WTC11 (cell line): ENCODE measurements at regions not wholly inside any gene's neighbourhood (a gene's known extent, or its start where the extent isn't known, plus 50 kb on each side); places are given as distances from the start of the nearest gene placed in this dataset.

ENCODE experiments used
- ATAC-seq: fragments of 200-7000 bp; cut with Tn5 transposase; 2 replicates; pipeline ENCODE4 v1.10.0; 2021; ENCODE audit warnings: mild to moderate bottlenecking, moderate library complexity
- CTCF ChIA-PET: fragments of 300-600 bp; sonication (Branson Sonifier 250); formaldehyde crosslinking; loops from one replicate; lab custom pipeline; 2021; ENCODE audit warnings: antibody characterized with exemption; lab: Charles Lee
- POLR2A ChIA-PET: fragments of 350-600 bp; sonication (Branson Sonifier 250); formaldehyde crosslinking; loops from one replicate; lab custom pipeline; 2021; ENCODE audit warnings: antibody characterized with exemption; lab: Charles Lee
- DNase-seq: peaks from one replicate; pipeline ENCODE4 v3.0.0; 2021; ENCODE audit warnings: low spot score
- H3K27ac Mint-ChIP-seq: 2 replicates; pipeline ENCODE4 v1.8.0; 2021; ENCODE audit warnings: mixed read lengths
- H3K27me3 Mint-ChIP-seq: 2 replicates; pipeline ENCODE4 v1.8.0; 2021; ENCODE audit warnings: low read depth, mild to moderate bottlenecking, moderate library complexity, mixed read lengths
- H3K36me3 Mint-ChIP-seq: 2 replicates; pipeline ENCODE4 v1.8.0; 2021; ENCODE audit warnings: mixed read lengths
- H3K4me1 Mint-ChIP-seq: 2 replicates; pipeline ENCODE4 v1.8.0; 2022; ENCODE audit warnings: mixed read lengths
- H3K4me3 Mint-ChIP-seq: 2 replicates; pipeline ENCODE4 v1.8.0; 2021; ENCODE audit warnings: mild to moderate bottlenecking, moderate library complexity, mixed read lengths
- H3K9me3 Mint-ChIP-seq: 2 replicates; pipeline ENCODE4 v1.8.0; 2021; ENCODE audit warnings: mixed read lengths
- ATF1 ChIP-seq: sonication (generic); formaldehyde crosslinking; IDR thresholded peaks from 2 replicates; pipeline ENCODE4 v1.8.1; 2023; ENCODE audit warnings: mild to moderate bottlenecking, moderate library complexity, missing genetic modification reagents
- ATF2 ChIP-seq: sonication (generic); formaldehyde crosslinking; IDR thresholded peaks from 2 replicates; pipeline ENCODE4 v1.8.1; 2022; ENCODE audit warnings: low read depth, missing genetic modification reagents, borderline replicate concordance
- CBFB ChIP-seq: sonication (generic); formaldehyde crosslinking; IDR thresholded peaks from 2 replicates; pipeline ENCODE4 v1.8.1; 2022; ENCODE audit warnings: mild to moderate bottlenecking, low read depth, missing genetic modification reagents
- CREB1 ChIP-seq: sonication (generic); formaldehyde crosslinking; IDR thresholded peaks from 2 replicates; pipeline ENCODE4 v1.8.0; 2023; ENCODE audit warnings: mild to moderate bottlenecking, missing genetic modification reagents
- CREM ChIP-seq: sonication (generic); formaldehyde crosslinking; IDR thresholded peaks from 2 replicates; pipeline ENCODE4 v1.8.1; 2022; ENCODE audit warnings: mild to moderate bottlenecking, missing genetic modification reagents, moderate library complexity
- E2F1 ChIP-seq: sonication (generic); formaldehyde crosslinking; IDR thresholded peaks from 2 replicates; pipeline ENCODE4 v1.8.0; 2022; ENCODE audit warnings: mild to moderate bottlenecking, missing genetic modification reagents
- ESRRA ChIP-seq: sonication (generic); formaldehyde crosslinking; IDR thresholded peaks from 2 replicates; pipeline ENCODE4 v1.8.1; 2022; ENCODE audit warnings: mild to moderate bottlenecking, missing genetic modification reagents, borderline replicate concordance
- ETV6 ChIP-seq: sonication (generic); formaldehyde crosslinking; IDR thresholded peaks from 2 replicates; pipeline ENCODE4 v1.8.1; 2022; ENCODE audit warnings: mild to moderate bottlenecking, missing genetic modification reagents
- JAZF1 ChIP-seq: fragments of 250-450 bp; sonication (Bioruptor Pico); IDR thresholded peaks from 2 replicates; pipeline ENCODE4 v1.9.0; 2021; ENCODE audit warnings: moderate library complexity, mild to moderate bottlenecking, inconsistent platforms
- JUN ChIP-seq: sonication (generic); formaldehyde crosslinking; IDR thresholded peaks from 2 replicates; pipeline ENCODE4 v1.8.0; 2023; ENCODE audit warnings: mild to moderate bottlenecking, missing genetic modification reagents
- MLX ChIP-seq: sonication (generic); formaldehyde crosslinking; IDR thresholded peaks from 2 replicates; pipeline ENCODE4 v1.8.1; 2023; ENCODE audit warnings: mild to moderate bottlenecking, missing genetic modification reagents, moderate library complexity
- NFE2L1 ChIP-seq: sonication (generic); formaldehyde crosslinking; IDR thresholded peaks from 2 replicates; pipeline ENCODE4 v1.8.1; 2023; ENCODE audit warnings: missing genetic modification reagents
- SP1 ChIP-seq: sonication (generic); formaldehyde crosslinking; conservative IDR thresholded peaks from 2 replicates; pipeline ENCODE4 v1.8.1; 2022; ENCODE audit warnings: missing genetic modification reagents
- ZBTB21 ChIP-seq: sonication (generic); formaldehyde crosslinking; IDR thresholded peaks from 2 replicates; pipeline ENCODE4 v1.8.1; 2023; ENCODE audit warnings: mild to moderate bottlenecking, missing genetic modification reagents, borderline replicate concordance
- ZBTB43 ChIP-seq: sonication (generic); formaldehyde crosslinking; IDR thresholded peaks from 2 replicates; pipeline ENCODE4 v1.8.1; 2023; ENCODE audit warnings: mild to moderate bottlenecking, missing genetic modification reagents
- ZNF396 ChIP-seq: fragments of 250-450 bp; sonication (Bioruptor Pico); IDR thresholded peaks from 2 replicates; pipeline ENCODE4 v1.8.0; 2021; ENCODE audit warnings: mild to moderate bottlenecking, moderate library complexity, borderline replicate concordance
- ZNF423 ChIP-seq: fragments of 250-450 bp; sonication (Bioruptor Pico); IDR thresholded peaks from 2 replicates; pipeline ENCODE4 v2.1.2; 2022; ENCODE audit warnings: mild to moderate bottlenecking, moderate library complexity
- ZNF425 ChIP-seq: fragments of 250-450 bp; sonication (Bioruptor Pico); conservative IDR thresholded peaks from 2 replicates; pipeline ENCODE4 v1.9.0; 2021; ENCODE audit warnings: mild to moderate bottlenecking

- H3K27me3 Mint-ChIP-seq, result peaks cover 11% of the 10 kb centered on the region
- TF ChIP-seq CBFB, result no peak
- CTCF ChIA-PET, result no interaction called here
- H3K4me1 Mint-ChIP-seq, result peaks cover 48% of the 10 kb centered on the region
- no peaks in the 10 kb centered on the region for H3K36me3 Mint-ChIP-seq
- H3K27ac Mint-ChIP-seq, result no peak overlapping the region
- POLR2A ChIA-PET, result interaction anchor here (0.7 kb wide), 1 partner anchor 152 kb away, joined by 6 read pairs; no protein-coding TSS in a partner anchor
- no peak for DNase-seq
- H3K4me3 Mint-ChIP-seq, result no peak overlapping the region
- peaks cover 18% of the 10 kb centered on the region for H3K9me3 Mint-ChIP-seq
- no peak for ATAC-seq
Observed at GRCh38 chr10:78170026-78170475, 136.4 kb downstream of the RPS24 start.

GRCh38 chr10:78171633-78172400, 138.2 kb downstream of the RPS24 start:
- H3K27ac Mint-ChIP-seq, result peak overlapping the region; percentile 74; the same call in 1 of the 2 replicates
- CTCF ChIA-PET, result interaction anchor here (0.6 to 1.3 kb wide), 2 partner anchors 124 to 1296 kb away, joined by 3 to 6 read pairs; no protein-coding TSS in a partner anchor
- H3K36me3 Mint-ChIP-seq, result no peaks in the 10 kb centered on the region
- TF ChIP-seq ZNF423 (CRISPR knock-in tag) (0 out of 2 replicates have a peak, but pooled peaks have one; percentile 23), SP1 (CRISPR knock-in tag) (peak; percentile 39; the same call in 1 of the 2 replicates), E2F1 (CRISPR knock-in tag) (no peak), CREM (CRISPR knock-in tag) (no peak), MLX (CRISPR knock-in tag) (no peak), ZNF396 (CRISPR knock-in tag) (no peak), ATF2 (CRISPR knock-in tag) (no peak), ZBTB43 (CRISPR knock-in tag) (no peak), JUN (CRISPR knock-in tag) (no peak), ESRRA (CRISPR knock-in tag) (no peak), ZBTB21 (CRISPR knock-in tag) (no peak), NFE2L1 (CRISPR knock-in tag) (no peak), JAZF1 (CRISPR knock-in tag) (no peak), CREB1 (no peak), ZNF425 (no peak), ATF1 (CRISPR knock-in tag) (no peak), ETV6 (CRISPR knock-in tag) (0 out of 2 replicates have a peak, but pooled peaks have one; percentile 39)
- TF ChIP-seq, all 79 proteins: peak for 3
- POLR2A ChIA-PET, result no interaction called here
- peak; percentile 96 for ATAC-seq
- peaks cover 11% of the 10 kb centered on the region for H3K27me3 Mint-ChIP-seq
- H3K4me3 Mint-ChIP-seq, result no peak overlapping the region
- H3K9me3 Mint-ChIP-seq, result peaks cover 18% of the 10 kb centered on the region
- DNase-seq, result no peak
- H3K4me1 Mint-ChIP-seq, result peaks cover 46% of the 10 kb centered on the region
